GM19463 (cell line): ENCODE measurements at regions not wholly inside any gene's neighbourhood (a gene's known extent, or its start where the extent isn't known, plus 50 kb on each side); places are given as distances from the start of the nearest gene placed in this dataset.
"Not testable (repeated sequence)": the region's sequence is repeated elsewhere in the genome, so short reads cannot be mapped to it uniquely, and the experiment has no call there.

ENCODE experiments used
- ATAC-seq: cut with Tn5 transposase; IDR thresholded peaks from one replicate; pipeline ENCODE4 v1.9.1; 2021; ENCODE audit warnings: mild to moderate bottlenecking, moderate library complexity; ENCODE audit not compliant: unreplicated experiment

- no peak for ATAC-seq
Observed at GRCh38 chr10:118963933-118964332, 65.6 kb upstream of the NANOS1 start.

- not testable (repeated sequence) for ATAC-seq
Observed at GRCh38 chr10:118964476-118964875, 65.0 kb upstream of the NANOS1 start.

GRCh38 chr10:118965096-118965495 lies 64.4 kb upstream of the NANOS1 start:
- ATAC-seq: no peak

- ATAC-seq: no peak
Observed at GRCh38 chr10:118965645-118966044, 63.9 kb upstream of the NANOS1 start.

GRCh38 chr10:118966076-118966849 lies 63.3 kb upstream of the NANOS1 start:
- ATAC-seq: no peak

- no peak for ATAC-seq
Observed at GRCh38 chr10:118966850-118967125, 62.7 kb upstream of the NANOS1 start.

GRCh38 chr10:118967160-118967559 lies 62.4 kb upstream of the NANOS1 start:
- ATAC-seq: no peak

GRCh38 chr10:118968060-118968459 lies 61.5 kb upstream of the NANOS1 start:
- ATAC-seq: no peak

- no peak for ATAC-seq
Observed at GRCh38 chr10:118968482-118968881, 61.0 kb upstream of the NANOS1 start.

- no peak for ATAC-seq
Observed at GRCh38 chr10:118969014-118969413, 60.5 kb upstream of the NANOS1 start.

GRCh38 chr10:118970770-118971169 lies 58.7 kb upstream of the NANOS1 start:
- no peak for ATAC-seq

- ATAC-seq: no peak
Observed at GRCh38 chr10:118971187-118971586, 58.3 kb upstream of the NANOS1 start.

- ATAC-seq: no peak
Observed at GRCh38 chr10:118971876-118972275, 57.6 kb upstream of the NANOS1 start.

- no peak for ATAC-seq
Observed at GRCh38 chr10:118973744-118974143, 55.8 kb upstream of the NANOS1 start.

- no peak for ATAC-seq
Observed at GRCh38 chr10:118974951-118975350, 54.6 kb upstream of the NANOS1 start.

- ATAC-seq: not testable (repeated sequence)
Observed at GRCh38 chr10:118976219-118976618, 53.3 kb upstream of the NANOS1 start.

GRCh38 chr10:118977022-118977599 lies 52.4 kb upstream of the NANOS1 start:
- ATAC-seq: no peak

- ATAC-seq: no peak
Observed at GRCh38 chr10:118977835-118978234, 51.7 kb upstream of the NANOS1 start.

GRCh38 chr10:118978316-118978997 lies 51.1 kb upstream of the NANOS1 start:
- ATAC-seq: no peak

GRCh38 chr10:118978998-118979350 lies 50.5 kb upstream of the NANOS1 start:
- ATAC-seq: no peak

GRCh38 chr10:118979661-118980060 lies 49.9 kb upstream of the NANOS1 start:
- no peak for ATAC-seq
